ENCODE measurements at regions not wholly inside any gene's neighbourhood (a gene's known extent, or its start where the extent isn't known, plus 50 kb on each side); places are given as distances from the start of the nearest gene placed in this dataset.
"Not testable (repeated sequence)": the region's sequence is repeated elsewhere in the genome, so short reads cannot be mapped to it uniquely, and the experiment has no call there.

DNA sequence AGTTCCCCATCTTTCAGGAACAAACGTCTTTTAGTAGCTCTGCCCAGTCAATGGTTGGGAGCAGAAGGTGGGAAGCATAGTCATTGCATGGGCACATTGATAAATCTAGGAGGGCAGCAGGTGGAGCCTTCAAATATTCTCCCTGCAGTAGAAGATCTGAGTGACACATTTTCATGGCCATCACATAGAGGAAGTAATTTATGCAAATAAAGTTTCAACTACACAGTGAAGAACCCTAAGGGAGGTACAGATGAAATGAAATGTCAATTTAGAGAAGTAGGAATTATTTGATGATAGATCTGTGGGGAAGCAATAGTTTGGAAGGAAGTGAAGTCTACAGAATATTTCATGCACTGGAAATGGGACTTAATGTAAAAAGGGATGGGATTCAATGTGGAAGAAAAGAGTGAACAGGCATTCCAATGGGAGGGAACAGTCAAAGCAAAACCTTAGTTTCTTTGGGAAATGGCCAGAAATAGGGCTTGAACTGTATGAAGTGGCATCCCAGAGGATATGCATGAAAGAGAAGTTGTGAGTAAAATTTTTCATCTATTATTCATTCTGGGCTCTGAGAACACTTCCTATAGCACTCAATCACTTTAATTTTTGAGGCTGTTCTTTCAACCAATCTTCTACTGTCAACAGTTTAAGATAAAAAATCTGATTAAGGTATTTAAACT, 256.2 kb upstream of the LUZP2 start:
- DNase-seq (ENCODE audit: insufficient read length, low spot score): no peak
- FAIRE-seq: no peak
- no peak for TF ChIP-seq TAF1 (IDR thresholded peaks at IDR 0.05; ENCODE audit: low read depth, low read length)

DNA sequence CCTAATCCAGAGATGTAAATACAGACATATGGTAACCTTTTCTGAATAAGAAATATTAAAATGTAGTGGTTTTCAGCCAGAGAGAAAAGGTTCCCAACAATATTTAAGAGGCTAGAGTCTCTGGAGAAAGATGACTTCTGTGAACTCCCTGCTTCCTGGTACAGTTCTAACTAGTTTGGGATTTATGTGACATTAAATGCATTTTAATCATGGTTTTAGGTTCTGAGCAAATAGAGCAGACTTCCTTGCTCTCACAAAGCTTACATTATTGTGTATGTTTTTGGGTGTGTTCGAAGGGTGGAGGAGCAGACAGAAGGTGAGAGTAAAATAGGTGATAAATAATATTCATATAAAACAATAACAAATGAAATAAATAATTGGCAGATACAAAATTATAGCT, 250.1 kb upstream of the LUZP2 start:
- FAIRE-seq (no peak), DNase-seq (ENCODE audit: insufficient read length, low spot score) (no peak)
- TF ChIP-seq POU2F2 (IDR thresholded peaks at IDR 0.05; ENCODE audit: low read depth, low read length): no peak

DNA sequence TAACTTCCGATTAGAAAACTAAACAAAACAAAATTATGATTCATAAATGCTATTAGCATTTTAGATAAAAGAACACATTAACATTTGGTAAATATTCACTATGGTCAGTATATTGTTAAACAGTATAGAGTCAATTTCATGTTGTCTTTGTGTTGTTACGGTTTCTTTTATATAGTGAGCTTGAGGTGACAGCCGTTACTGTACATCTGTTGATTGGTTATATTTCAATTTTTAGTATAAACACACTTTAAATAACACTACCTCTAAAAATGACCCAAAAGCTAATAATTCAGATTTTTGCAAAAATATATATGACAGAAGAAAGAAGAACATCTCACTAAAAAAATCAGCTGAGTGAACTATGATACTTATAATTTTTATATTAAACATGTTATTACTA, 249.0 kb upstream of the LUZP2 start:
- no peak for FAIRE-seq
- TF ChIP-seq POU2F2 (IDR thresholded peaks at IDR 0.05; ENCODE audit: low read depth, low read length) (no peak), POLR2A (IDR thresholded peaks at IDR 0.05; ENCODE audit: low read depth, low read length) (no peak), TAF1 (IDR thresholded peaks at IDR 0.05; ENCODE audit: low read depth, low read length) (no peak), PAX5 (IDR thresholded peaks at IDR 0.05; ENCODE audit: insufficient read depth, low read length, severe bottlenecking) (no peak), SPI1 (IDR thresholded peaks at IDR 0.05; ENCODE audit: low read depth, low read length) (no peak), POLR2AphosphoS5 (IDR thresholded peaks at IDR 0.05; ENCODE audit: low read depth, low read length) (no peak)
- DNase-seq (ENCODE audit: insufficient read length, low spot score): no peak

GRCh38 chr11:24249921-24250320, 246.9 kb upstream of the LUZP2 start:
- FAIRE-seq: no peak

DNA sequence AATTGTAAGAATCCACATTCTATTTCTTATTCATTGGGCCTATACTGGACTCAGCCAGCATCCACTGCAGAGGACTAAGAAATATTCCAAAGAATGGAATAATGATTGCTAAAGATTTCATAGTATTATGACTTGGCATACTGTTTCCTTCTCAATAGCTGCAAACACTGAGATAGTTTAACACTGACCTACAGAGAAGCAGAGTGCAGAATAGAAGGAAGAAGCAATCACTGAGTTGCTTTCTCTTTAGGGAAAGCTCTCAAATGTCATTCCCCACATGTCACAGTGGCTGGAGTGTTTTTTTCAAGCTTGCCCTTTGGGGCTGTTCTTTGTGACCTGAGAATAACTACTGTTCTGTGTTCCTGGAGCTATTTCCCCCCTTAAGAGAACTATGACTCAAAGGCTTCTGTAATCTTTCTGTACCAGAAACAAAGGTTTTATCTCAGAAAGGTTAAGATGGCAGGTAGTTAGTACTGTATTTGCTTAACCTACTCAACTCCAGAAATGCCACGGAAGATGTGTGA, 243.6 kb upstream of the LUZP2 start:
- no peak for DNase-seq (ENCODE audit: insufficient read length, low spot score)
- FAIRE-seq: no peak
- no peak for TF ChIP-seq POLR2A (IDR thresholded peaks at IDR 0.05; ENCODE audit: low read depth, low read length)
- TF ChIP-seq POU2F2 (IDR thresholded peaks at IDR 0.05; ENCODE audit: low read depth, low read length): no peak
- no peak for TF ChIP-seq POLR2AphosphoS5 (IDR thresholded peaks at IDR 0.05; ENCODE audit: low read depth, low read length)
- no peak for TF ChIP-seq TAF1 (IDR thresholded peaks at IDR 0.05; ENCODE audit: low read depth, low read length)
- TF ChIP-seq SPI1 (IDR thresholded peaks at IDR 0.05; ENCODE audit: low read depth, low read length): no peak
- TF ChIP-seq PAX5 (IDR thresholded peaks at IDR 0.05; ENCODE audit: insufficient read depth, low read length, severe bottlenecking): no peak

More at GRCh38 chr11:24249921-24250320, 246.9 kb upstream of the LUZP2 start:
- no peak for DNase-seq (ENCODE audit: insufficient read length, low spot score)
- TF ChIP-seq PAX5 (IDR thresholded peaks at IDR 0.05; ENCODE audit: insufficient read depth, low read length, severe bottlenecking) (no peak), POU2F2 (IDR thresholded peaks at IDR 0.05; ENCODE audit: low read depth, low read length) (no peak), TAF1 (IDR thresholded peaks at IDR 0.05; ENCODE audit: low read depth, low read length) (no peak), SPI1 (IDR thresholded peaks at IDR 0.05; ENCODE audit: low read depth, low read length) (no peak), POLR2AphosphoS5 (IDR thresholded peaks at IDR 0.05; ENCODE audit: low read depth, low read length) (no peak), POLR2A (IDR thresholded peaks at IDR 0.05; ENCODE audit: low read depth, low read length) (no peak)

DNA sequence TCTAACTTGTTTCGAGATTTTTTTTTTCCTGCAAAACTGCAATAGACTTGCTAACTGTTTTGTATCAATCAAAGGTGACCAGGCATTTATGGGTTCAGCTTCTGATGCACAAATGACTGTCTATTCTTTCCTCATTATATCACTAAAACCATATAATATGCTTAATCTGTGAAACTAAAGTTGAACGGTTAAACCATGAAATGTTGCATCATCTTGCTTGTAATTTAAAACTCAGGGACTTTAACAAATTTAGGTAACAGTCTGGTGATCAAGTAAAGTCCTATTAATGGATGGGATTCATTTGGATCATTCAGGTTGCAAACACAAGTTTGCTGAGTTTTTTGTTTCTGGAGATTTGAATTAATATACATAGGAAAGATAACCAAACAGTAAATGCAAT, 232.0 kb upstream of the LUZP2 start:
- no peak for FAIRE-seq
- TF ChIP-seq POLR2A (IDR thresholded peaks at IDR 0.05; ENCODE audit: low read depth, low read length): no peak
- TF ChIP-seq PAX5 (IDR thresholded peaks at IDR 0.05; ENCODE audit: insufficient read depth, low read length, severe bottlenecking): no peak
- TF ChIP-seq POLR2AphosphoS5 (IDR thresholded peaks at IDR 0.05; ENCODE audit: low read depth, low read length): no peak
- TF ChIP-seq POU2F2 (IDR thresholded peaks at IDR 0.05; ENCODE audit: low read depth, low read length): no peak
- TF ChIP-seq TAF1 (IDR thresholded peaks at IDR 0.05; ENCODE audit: low read depth, low read length): no peak
- TF ChIP-seq SPI1 (IDR thresholded peaks at IDR 0.05; ENCODE audit: low read depth, low read length): no peak
- no peak for DNase-seq (ENCODE audit: insufficient read length, low spot score)

DNA sequence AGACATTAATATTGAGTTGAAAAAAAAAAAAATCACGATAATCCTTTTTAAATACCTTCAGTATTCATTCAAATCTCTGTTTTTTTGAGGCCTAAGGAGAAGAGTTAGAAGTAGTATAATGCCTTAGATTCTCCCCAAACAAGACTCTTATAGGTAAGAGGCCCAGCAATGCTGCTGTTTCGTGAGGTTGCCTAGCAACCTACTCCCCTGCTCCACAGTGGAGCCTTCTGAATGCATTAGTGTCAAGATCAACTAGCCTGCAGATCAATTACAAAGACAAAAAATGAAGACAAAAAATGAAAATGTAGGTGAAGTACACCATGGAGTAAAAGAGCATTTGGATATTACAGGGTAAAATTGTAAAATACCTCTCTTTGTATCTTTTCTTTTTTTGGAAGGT, 229.8 kb upstream of the LUZP2 start:
- DNase-seq (ENCODE audit: insufficient read length, low spot score) (no peak), FAIRE-seq (no peak)
- TF ChIP-seq SPI1 (IDR thresholded peaks at IDR 0.05; ENCODE audit: low read depth, low read length) (no peak), POLR2AphosphoS5 (IDR thresholded peaks at IDR 0.05; ENCODE audit: low read depth, low read length) (no peak), PAX5 (IDR thresholded peaks at IDR 0.05; ENCODE audit: insufficient read depth, low read length, severe bottlenecking) (no peak), POU2F2 (IDR thresholded peaks at IDR 0.05; ENCODE audit: low read depth, low read length) (no peak), TAF1 (IDR thresholded peaks at IDR 0.05; ENCODE audit: low read depth, low read length) (no peak), POLR2A (IDR thresholded peaks at IDR 0.05; ENCODE audit: low read depth, low read length) (no peak)

GRCh38 chr11:24271798-24272197, 225.1 kb upstream of the LUZP2 start:
- DNase-seq (ENCODE audit: insufficient read length, low spot score): no peak
- TF ChIP-seq PAX5 (IDR thresholded peaks at IDR 0.05; ENCODE audit: insufficient read depth, low read length, severe bottlenecking) (no peak), TAF1 (IDR thresholded peaks at IDR 0.05; ENCODE audit: low read depth, low read length) (no peak), SPI1 (IDR thresholded peaks at IDR 0.05; ENCODE audit: low read depth, low read length) (no peak), POLR2AphosphoS5 (IDR thresholded peaks at IDR 0.05; ENCODE audit: low read depth, low read length) (no peak), POLR2A (IDR thresholded peaks at IDR 0.05; ENCODE audit: low read depth, low read length) (no peak), POU2F2 (IDR thresholded peaks at IDR 0.05; ENCODE audit: low read depth, low read length) (no peak)
- no peak for FAIRE-seq

DNA sequence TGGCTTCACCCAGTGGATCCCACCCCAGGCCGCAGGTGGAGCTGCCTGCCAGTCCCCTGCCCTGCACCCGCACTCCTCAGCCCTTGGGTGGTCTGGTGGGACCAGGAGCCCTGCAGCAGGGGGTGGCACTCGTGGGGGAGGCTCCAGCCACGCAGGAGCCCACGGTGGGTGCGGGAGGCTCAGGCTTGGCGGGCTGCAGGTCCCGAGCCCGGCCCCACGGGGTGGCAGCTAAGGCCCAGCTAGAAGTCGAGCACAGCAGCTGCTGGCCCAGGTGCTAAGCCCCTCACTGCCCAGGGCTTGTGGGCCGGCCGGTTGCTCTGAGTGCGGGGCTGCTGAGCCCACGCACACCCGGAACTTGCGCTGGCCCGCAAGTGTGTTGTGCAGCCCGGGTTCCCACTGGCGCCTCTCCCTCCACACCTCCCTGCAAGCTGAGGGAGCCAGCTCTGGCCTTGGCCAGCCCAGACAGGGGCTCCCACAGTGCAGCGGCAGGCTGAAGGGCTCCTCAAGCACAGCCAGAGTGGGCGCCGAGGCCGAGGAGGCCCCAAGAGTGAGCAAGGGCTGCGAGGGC, 222.6 kb upstream of the LUZP2 start:
- FAIRE-seq; DNase-seq (ENCODE audit: insufficient read length, low spot score): not testable (repeated sequence)

- TF ChIP-seq PAX5 (IDR thresholded peaks at IDR 0.05; ENCODE audit: insufficient read depth, low read length, severe bottlenecking): no peak
- no peak for TF ChIP-seq POU2F2 (IDR thresholded peaks at IDR 0.05; ENCODE audit: low read depth, low read length)
- no peak for TF ChIP-seq POLR2A (IDR thresholded peaks at IDR 0.05; ENCODE audit: low read depth, low read length)
- TF ChIP-seq SPI1 (IDR thresholded peaks at IDR 0.05; ENCODE audit: low read depth, low read length): no peak
- no peak for TF ChIP-seq TAF1 (IDR thresholded peaks at IDR 0.05; ENCODE audit: low read depth, low read length)
- TF ChIP-seq POLR2AphosphoS5 (IDR thresholded peaks at IDR 0.05; ENCODE audit: low read depth, low read length): no peak
- FAIRE-seq (no peak), DNase-seq (ENCODE audit: insufficient read length, low spot score) (no peak)
These were observed 210.6 kb upstream of the LUZP2 start for GRCh38 chr11:24286238-24286637.
